ENCODE measurements at regions not wholly inside any gene's neighbourhood (a gene's known extent, or its start where the extent isn't known, plus 50 kb on each side); places are given as distances from the start of the nearest gene placed in this dataset.

DNA sequence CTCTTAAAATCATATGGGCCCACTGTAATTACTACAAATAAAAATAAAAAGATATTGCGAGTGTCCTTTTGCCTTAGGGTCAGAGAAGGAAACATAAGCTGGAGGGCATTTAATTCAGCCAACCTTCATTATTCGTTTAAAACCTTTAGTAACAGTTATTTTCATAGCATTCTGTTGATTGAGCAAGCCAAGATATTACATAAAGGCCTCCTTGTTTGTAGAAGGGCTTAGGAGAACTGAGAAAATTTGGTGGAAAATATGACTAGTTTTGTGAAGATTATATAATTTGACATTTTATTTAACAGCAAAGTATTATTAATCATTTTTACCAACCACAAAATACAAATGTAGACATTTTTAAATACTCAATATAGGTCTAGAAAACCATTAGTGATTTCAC is 62.2 kb downstream of the COX7C start:
- no peaks in the 10 kb centered on the region for H3K9me2 ChIP-seq (ENCODE audit: insufficient read depth)
- Mint-ChIP-seq H3K27me3 (ENCODE audit: insufficient read depth, low read depth, poor library complexity) (no peaks in the 10 kb centered on the region), H3K9me3 (no peaks in the 10 kb centered on the region), H3K4me3 (no peak overlapping the region), H3K4me1 (peaks cover 3% of the 10 kb centered on the region; the same call in 1 of the 3 replicates), H3K27ac (no peak overlapping the region), H3K36me3 (ENCODE audit: low read depth) (no peaks in the 10 kb centered on the region)
- no peak for ATAC-seq
- TF ChIP-seq EZH2phosphoT487 (IDR thresholded peaks at IDR 0.05; ENCODE audit: unreplicated experiment) (no peak), NANOG (IDR thresholded peaks at IDR 0.05; ENCODE audit: borderline replicate concordance) (no peak), CREB1 (CRISPR knock-in tag; IDR thresholded peaks at IDR 0.05; ENCODE audit: low read depth) (no peak), POLR2AphosphoS5 (IDR thresholded peaks at IDR 0.05; ENCODE audit: low read depth) (no peak)
- TF ChIP-seq, protein P1, sequence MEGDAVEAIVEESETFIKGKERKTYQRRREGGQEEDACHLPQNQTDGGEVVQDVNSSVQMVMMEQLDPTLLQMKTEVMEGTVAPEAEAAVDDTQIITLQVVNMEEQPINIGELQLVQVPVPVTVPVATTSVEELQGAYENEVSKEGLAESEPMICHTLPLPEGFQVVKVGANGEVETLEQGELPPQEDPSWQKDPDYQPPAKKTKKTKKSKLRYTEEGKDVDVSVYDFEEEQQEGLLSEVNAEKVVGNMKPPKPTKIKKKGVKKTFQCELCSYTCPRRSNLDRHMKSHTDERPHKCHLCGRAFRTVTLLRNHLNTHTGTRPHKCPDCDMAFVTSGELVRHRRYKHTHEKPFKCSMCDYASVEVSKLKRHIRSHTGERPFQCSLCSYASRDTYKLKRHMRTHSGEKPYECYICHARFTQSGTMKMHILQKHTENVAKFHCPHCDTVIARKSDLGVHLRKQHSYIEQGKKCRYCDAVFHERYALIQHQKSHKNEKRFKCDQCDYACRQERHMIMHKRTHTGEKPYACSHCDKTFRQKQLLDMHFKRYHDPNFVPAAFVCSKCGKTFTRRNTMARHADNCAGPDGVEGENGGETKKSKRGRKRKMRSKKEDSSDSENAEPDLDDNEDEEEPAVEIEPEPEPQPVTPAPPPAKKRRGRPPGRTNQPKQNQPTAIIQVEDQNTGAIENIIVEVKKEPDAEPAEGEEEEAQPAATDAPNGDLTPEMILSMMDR (conservative IDR thresholded peaks at IDR 0.05; ENCODE audit: low read depth in 2 of 2): no peak
- TF ChIP-seq, protein P2, sequence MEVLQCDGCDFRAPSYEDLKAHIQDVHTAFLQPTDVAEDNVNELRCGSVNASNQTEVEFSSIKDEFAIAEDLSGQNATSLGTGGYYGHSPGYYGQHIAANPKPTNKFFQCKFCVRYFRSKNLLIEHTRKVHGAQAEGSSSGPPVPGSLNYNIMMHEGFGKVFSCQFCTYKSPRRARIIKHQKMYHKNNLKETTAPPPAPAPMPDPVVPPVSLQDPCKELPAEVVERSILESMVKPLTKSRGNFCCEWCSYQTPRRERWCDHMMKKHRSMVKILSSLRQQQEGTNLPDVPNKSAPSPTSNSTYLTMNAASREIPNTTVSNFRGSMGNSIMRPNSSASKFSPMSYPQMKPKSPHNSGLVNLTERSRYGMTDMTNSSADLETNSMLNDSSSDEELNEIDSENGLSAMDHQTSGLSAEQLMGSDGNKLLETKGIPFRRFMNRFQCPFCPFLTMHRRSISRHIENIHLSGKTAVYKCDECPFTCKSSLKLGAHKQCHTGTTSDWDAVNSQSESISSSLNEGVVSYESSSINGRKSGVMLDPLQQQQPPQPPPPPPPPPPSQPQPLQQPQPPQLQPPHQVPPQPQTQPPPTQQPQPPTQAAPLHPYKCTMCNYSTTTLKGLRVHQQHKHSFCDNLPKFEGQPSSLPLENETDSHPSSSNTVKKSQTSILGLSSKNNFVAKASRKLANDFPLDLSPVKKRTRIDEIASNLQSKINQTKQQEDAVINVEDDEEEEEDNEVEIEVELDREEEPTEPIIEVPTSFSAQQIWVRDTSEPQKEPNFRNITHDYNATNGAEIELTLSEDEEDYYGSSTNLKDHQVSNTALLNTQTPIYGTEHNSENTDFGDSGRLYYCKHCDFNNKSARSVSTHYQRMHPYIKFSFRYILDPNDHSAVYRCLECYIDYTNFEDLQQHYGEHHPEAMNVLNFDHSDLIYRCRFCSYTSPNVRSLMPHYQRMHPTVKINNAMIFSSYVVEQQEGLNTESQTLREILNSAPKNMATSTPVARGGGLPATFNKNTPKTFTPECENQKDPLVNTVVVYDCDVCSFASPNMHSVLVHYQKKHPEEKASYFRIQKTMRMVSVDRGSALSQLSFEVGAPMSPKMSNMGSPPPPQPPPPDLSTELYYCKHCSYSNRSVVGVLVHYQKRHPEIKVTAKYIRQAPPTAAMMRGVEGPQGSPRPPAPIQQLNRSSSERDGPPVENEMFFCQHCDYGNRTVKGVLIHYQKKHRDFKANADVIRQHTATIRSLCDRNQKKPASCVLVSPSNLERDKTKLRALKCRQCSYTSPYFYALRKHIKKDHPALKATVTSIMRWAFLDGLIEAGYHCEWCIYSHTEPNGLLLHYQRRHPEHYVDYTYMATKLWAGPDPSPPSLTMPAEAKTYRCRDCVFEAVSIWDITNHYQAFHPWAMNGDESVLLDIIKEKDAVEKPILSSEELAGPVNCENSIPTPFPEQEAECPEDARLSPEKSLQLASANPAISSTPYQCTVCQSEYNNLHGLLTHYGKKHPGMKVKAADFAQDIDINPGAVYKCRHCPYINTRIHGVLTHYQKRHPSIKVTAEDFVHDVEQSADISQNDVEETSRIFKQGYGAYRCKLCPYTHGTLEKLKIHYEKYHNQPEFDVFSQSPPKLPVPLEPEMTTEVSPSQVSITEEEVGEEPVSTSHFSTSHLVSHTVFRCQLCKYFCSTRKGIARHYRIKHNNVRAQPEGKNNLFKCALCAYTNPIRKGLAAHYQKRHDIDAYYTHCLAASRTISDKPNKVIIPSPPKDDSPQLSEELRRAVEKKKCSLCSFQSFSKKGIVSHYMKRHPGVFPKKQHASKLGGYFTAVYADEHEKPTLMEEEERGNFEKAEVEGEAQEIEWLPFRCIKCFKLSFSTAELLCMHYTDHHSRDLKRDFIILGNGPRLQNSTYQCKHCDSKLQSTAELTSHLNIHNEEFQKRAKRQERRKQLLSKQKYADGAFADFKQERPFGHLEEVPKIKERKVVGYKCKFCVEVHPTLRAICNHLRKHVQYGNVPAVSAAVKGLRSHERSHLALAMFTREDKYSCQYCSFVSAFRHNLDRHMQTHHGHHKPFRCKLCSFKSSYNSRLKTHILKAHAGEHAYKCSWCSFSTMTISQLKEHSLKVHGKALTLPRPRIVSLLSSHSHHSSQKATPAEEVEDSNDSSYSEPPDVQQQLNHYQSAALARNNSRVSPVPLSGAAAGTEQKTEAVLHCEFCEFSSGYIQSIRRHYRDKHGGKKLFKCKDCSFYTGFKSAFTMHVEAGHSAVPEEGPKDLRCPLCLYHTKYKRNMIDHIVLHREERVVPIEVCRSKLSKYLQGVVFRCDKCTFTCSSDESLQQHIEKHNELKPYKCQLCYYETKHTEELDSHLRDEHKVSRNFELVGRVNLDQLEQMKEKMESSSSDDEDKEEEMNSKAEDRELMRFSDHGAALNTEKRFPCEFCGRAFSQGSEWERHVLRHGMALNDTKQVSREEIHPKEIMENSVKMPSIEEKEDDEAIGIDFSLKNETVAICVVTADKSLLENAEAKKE (CRISPR knock-in tag; IDR thresholded peaks at IDR 0.05): no peak
- H2AFZ ChIP-seq: no peak overlapping the region
- no peaks in the 10 kb centered on the region for H4K20me1 ChIP-seq (replicated peaks; ENCODE audit: insufficient read depth)
- no peaks in the 10 kb centered on the region for H3F3A ChIP-seq (replicated peaks; ENCODE audit: low read depth)
- DNase-seq (ENCODE audit: low spot score): no peak
- H3K27ac ChIP-seq (ENCODE audit: low read depth): no peak overlapping the region
- H3K4me3 ChIP-seq: no peak overlapping the region
- H3K36me3 ChIP-seq (ENCODE audit: insufficient read depth): no peaks in the 10 kb centered on the region
- H3K27me3 ChIP-seq (ENCODE audit: insufficient read depth): no peaks in the 10 kb centered on the region
- no peak overlapping the region for H3K4me2 ChIP-seq
- H3K79me2 ChIP-seq (replicated peaks; ENCODE audit: insufficient read depth): no peaks in the 10 kb centered on the region
- no peaks in the 10 kb centered on the region for H3K4me1 ChIP-seq (ENCODE audit: insufficient read depth)

Data from GM23338 (cell line).